Ascending aorta (tissue), 2 donors: ENCODE measurements at regions not wholly inside any gene's neighbourhood (a gene's known extent, or its start where the extent isn't known, plus 50 kb on each side); places are given as distances from the start of the nearest gene placed in this dataset.

Experiments used
- DNase-seq, 2 donors: peaks; one replicate each; pipeline ENCODE4 v3.0.0-alpha.2; 2019; ENCODE audit warnings: low spot score in 2 of 2
- H3K27ac ChIP-seq, 2 donors: fragments of 200-600 bp; sonication (generic); one replicate each; pipeline ENCODE4 v1.5.1; 2016 to 2017; ENCODE audit warnings: mild to moderate bottlenecking in 1 of 2
- H3K27me3 ChIP-seq: fragments of 200-600 bp; sonication (generic); one replicate; pipeline ENCODE4 v1.5.1; 2017
- H3K36me3 ChIP-seq, 2 donors: fragments of 200-600 bp; sonication (generic); one replicate each; pipeline ENCODE4 v1.5.1; 2016
- H3K4me1 ChIP-seq, 2 donors: fragments of 200-600 bp; sonication (generic); one replicate each; pipeline ENCODE4 v1.5.1; 2016 to 2017; ENCODE audit warnings: mild to moderate bottlenecking in 1 of 2
- H3K4me3 ChIP-seq, 2 donors: fragments of 200-600 bp; sonication (generic); one replicate each; pipeline ENCODE4 v1.5.1; 2016 to 2017; ENCODE audit warnings: mild to moderate bottlenecking in 1 of 2
- H3K9me3 ChIP-seq, 2 donors: fragments of 200-600 bp; sonication (generic); one replicate each; pipeline ENCODE4 v1.5.1; 2016
- CTCF ChIP-seq, 3 experiments: fragments of 200-600 bp in 2 of 3; fragments of 450-650 bp in 1 of 3; sonication (generic) in 2 of 3; IDR thresholded peaks; one replicate each; pipeline ENCODE4 v1.5.1; 2016 to 2019; ENCODE audit warnings: antibody characterized with exemption in 3 of 3, mild to moderate bottlenecking in 1 of 3, moderate library complexity in 1 of 3
- intact Hi-C: fragments of 100-400 bp; cut with DNase I; formaldehyde crosslinking; loops from one replicate; pipeline ENCODE4 v1.15.1; 2023

- Histone ChIP-seq H3K4me1 (no peaks in the 10 kb centered on the region), H3K4me3 (no peak overlapping the region), H3K27me3 (no peaks in the 10 kb centered on the region), H3K36me3 (no peaks in the 10 kb centered on the region), H3K27ac (no peak overlapping the region), H3K9me3 (no peaks in the 10 kb centered on the region)
- no peak for TF ChIP-seq CTCF (IDR thresholded peaks at IDR 0.05)
- intact Hi-C loops: no loop called here
- no peak for DNase-seq
Observed at GRCh38 chr2:12515871-12516270, 200.9 kb upstream of the TRIB2 start.

- no peak for DNase-seq
- TF ChIP-seq CTCF (IDR thresholded peaks at IDR 0.05): no peak
- Histone ChIP-seq H3K36me3 (no peaks in the 10 kb centered on the region), H3K4me1 (peaks cover 3 to 25% of the 10 kb centered on the region in 2 donors), H3K27me3 (no peaks in the 10 kb centered on the region), H3K4me3 (no peak overlapping the region), H3K27ac (peak overlapping the region in 1 of 2 donors; percentile 14), H3K9me3 (no peaks in the 10 kb centered on the region)
- intact Hi-C loops: loop anchor here (2.0 to 10.0 kb wide), 2 partner anchors 183 to 401 kb away; partner anchors contain the start of gene TRIB2
Observed at GRCh38 chr2:12533337-12534005, 183.3 kb upstream of the TRIB2 start.

- Histone ChIP-seq H3K4me3 (no peak overlapping the region), H3K27me3 (no peaks in the 10 kb centered on the region), H3K9me3 (no peaks in the 10 kb centered on the region), H3K36me3 (no peaks in the 10 kb centered on the region), H3K27ac (peak overlapping the region; percentile 31 to 34), H3K4me1 (peaks cover 3 to 25% of the 10 kb centered on the region in 2 donors)
- intact Hi-C loops: loop anchor here (2.0 to 10.0 kb wide), 2 partner anchors 182 to 400 kb away; partner anchors contain the start of gene TRIB2
- no peak for DNase-seq
- no peak for TF ChIP-seq CTCF (IDR thresholded peaks at IDR 0.05)
Observed at GRCh38 chr2:12534646-12535263, 182.0 kb upstream of the TRIB2 start.

GRCh38 chr2:12536976-12537375 lies 179.8 kb upstream of the TRIB2 start:
- intact Hi-C loops: loop anchor here (10.0 kb wide), 1 partner anchor 398 kb away; no protein-coding TSS in a partner anchor
- TF ChIP-seq CTCF (IDR thresholded peaks at IDR 0.05): no peak
- peak overlapping the region; percentile 68 to 70 for H3K27ac ChIP-seq

GRCh38 chr2:12538138-12538694 lies 178.5 kb upstream of the TRIB2 start:
- H3K9me3 ChIP-seq: no peaks in the 10 kb centered on the region
- no peaks in the 10 kb centered on the region for H3K27me3 ChIP-seq
- no peak overlapping the region for H3K4me3 ChIP-seq
- H3K27ac ChIP-seq: peak overlapping the region; percentile 13 to 49
- H3K4me1 ChIP-seq: peaks cover 3 to 25% of the 10 kb centered on the region in 2 donors
- TF ChIP-seq CTCF (IDR thresholded peaks at IDR 0.05): no peak
- DNase-seq: no peak
- intact Hi-C loops: loop anchor here (10.0 kb wide), 1 partner anchor 397 kb away; no protein-coding TSS in a partner anchor
- H3K36me3 ChIP-seq: no peaks in the 10 kb centered on the region

More at GRCh38 chr2:12536976-12537375, 179.8 kb upstream of the TRIB2 start:
- no peaks in the 10 kb centered on the region for H3K27me3 ChIP-seq
- DNase-seq: no peak
- no peak overlapping the region for H3K4me3 ChIP-seq
- H3K4me1 ChIP-seq: peaks cover 3 to 25% of the 10 kb centered on the region in 2 donors
- no peaks in the 10 kb centered on the region for H3K36me3 ChIP-seq
- H3K9me3 ChIP-seq: no peaks in the 10 kb centered on the region
